K562 (cell line): ENCODE measurements at regions not wholly inside any gene's neighbourhood (a gene's known extent, or its start where the extent isn't known, plus 50 kb on each side); places are given as distances from the start of the nearest gene placed in this dataset.

Source experiments
- ATAC-seq: fragments of 200-7000 bp; cut with Tn5 transposase; 3 replicates; pipeline ENCODE4 v1.9.1; 2020; ENCODE audit warnings: moderate library complexity
- BruUV-seq: library from RNA; stranded (reverse); fragments of 400-500 nt; replicated peaks from 2 replicates; lab custom pipeline; 2021; lab: Mats Ljungman, UMichigan
- CTCF ChIA-PET: fragments of 300-600 bp; formaldehyde crosslinking; extraction: SDS; loops from one replicate; lab custom pipeline; 2021; ENCODE audit warnings: low intra/inter-chr PET ratio; lab: Yijun Ruan, JAX
- POLR2A ChIA-PET: fragments of 300-600, 350-650 bp; sonication (Branson Sonifier 250); formaldehyde crosslinking; extraction: SDS; loops from one replicate; lab custom pipeline; 2021; ENCODE audit warnings: antibody characterized with exemption, inconsistent platforms; lab: Yijun Ruan, JAX
- DNase-seq, 4 experiments: peaks; one replicate each; pipeline versions ENCODE4 v3.0.0 to v3.0.0-alpha.2; 2011 to 2018; ENCODE audit warnings: low spot score in 3 of 4, mixed read lengths in 3 of 4; ENCODE audit errors: extremely low read depth in 1 of 4
- FAIRE-seq: peaks from 2 replicates; lab custom pipeline; 2011; peaks lifted over from hg19 to GRCh38; lab: Jason Lieb, UNC
- H2AFZ ChIP-seq: 2 replicates; pipeline ENCODE4 v1.6.0; 2011; ENCODE audit warnings: low read depth, low read length, control low read depth, inconsistent platforms
- H3K27ac ChIP-seq: fragments of 200-600 bp; 3 replicates; pipeline ENCODE4 v1.8.0; 2011; ENCODE audit warnings: low read depth, mild to moderate bottlenecking, control low read depth, inconsistent platforms, low read length, moderate library complexity, mixed read lengths; ENCODE audit errors: extremely low read depth
- H3K27me3 ChIP-seq, 2 experiments: fragments of 300-600 bp in 1 of 2; 2 replicates in 1 of 2; 3 replicates in 1 of 2; pipeline versions ENCODE4 v1.6.0 to v1.8.0; 2011; ENCODE audit warnings: inconsistent platforms in 2 of 2, low read length in 2 of 2, mild to moderate bottlenecking in 1 of 2, mixed read lengths in 1 of 2, moderate library complexity in 1 of 2; ENCODE audit not compliant: control insufficient read depth in 2 of 2, insufficient read depth in 2 of 2
- H3K36me3 ChIP-seq: fragments of 300-600 bp; 3 replicates; pipeline ENCODE4 v1.8.0; 2011; ENCODE audit warnings: mild to moderate bottlenecking, low read length, inconsistent platforms; ENCODE audit not compliant: control insufficient read depth, insufficient read depth
- H3K4me1 ChIP-seq, 2 experiments: fragments of 200-600 bp in 1 of 2; replicated peaks in 1 of 2; 2 replicates in 1 of 2; 3 replicates in 1 of 2; pipeline versions ENCODE4 v1.5.1 to v1.8.0; 2011; ENCODE audit warnings: inconsistent platforms in 2 of 2, low read length in 2 of 2, mild to moderate bottlenecking in 1 of 2, mixed read lengths in 1 of 2, moderate library complexity in 1 of 2; ENCODE audit not compliant: control insufficient read depth in 2 of 2, insufficient read depth in 2 of 2
- H3K4me2 ChIP-seq: 2 replicates; pipeline ENCODE4 v1.6.1; 2011; ENCODE audit warnings: low read length, control low read depth, inconsistent platforms, mixed read lengths; ENCODE audit not compliant: insufficient read depth
- H3K4me3 ChIP-seq: fragments of 200-600 bp; sonication (generic), shearing (Covaris generic); 2 replicates; pipeline ENCODE4 v1.5.1; 2016; ENCODE audit warnings: control low read depth, inconsistent platforms
- H3K79me2 ChIP-seq: fragments of 200-600 bp; 3 replicates; pipeline ENCODE4 v1.8.0; 2011; ENCODE audit warnings: low read length, inconsistent platforms; ENCODE audit not compliant: control insufficient read depth, insufficient read depth
- H3K9ac ChIP-seq, 2 experiments: 2 replicates each; pipeline versions ENCODE4 v1.6.0 to v1.6.1; 2011; ENCODE audit warnings: low read depth in 2 of 2, low read length in 2 of 2, control low read depth in 1 of 2, inconsistent platforms in 1 of 2, mild to moderate bottlenecking in 1 of 2, mixed read lengths in 1 of 2; ENCODE audit not compliant: insufficient read depth in 1 of 2
- H3K9me1 ChIP-seq: one replicate; pipeline ENCODE4 v1.6.0; 2011; ENCODE audit warnings: inconsistent platforms, mild to moderate bottlenecking, low read length, moderate library complexity; ENCODE audit not compliant: control insufficient read depth, insufficient read depth
- H3K9me3 ChIP-seq: replicated peaks from 2 replicates; pipeline ENCODE4 v1.5.1; 2011; ENCODE audit warnings: low read depth, low read length, inconsistent platforms; ENCODE audit not compliant: control insufficient read depth, insufficient read depth
- H4K20me1 ChIP-seq: replicated peaks from 2 replicates; pipeline ENCODE4 v1.6.1; 2011; ENCODE audit warnings: low read length, inconsistent platforms, mixed read lengths; ENCODE audit not compliant: control insufficient read depth, insufficient read depth
- CCAR2 ChIP-seq: fragments of 200-400 bp; formaldehyde crosslinking; IDR thresholded peaks from 2 replicates; pipeline ENCODE4 v1.6.1; 2017; ENCODE audit warnings: mild to moderate bottlenecking, low read depth, low read length
- ILF3 ChIP-seq: fragments of 450-650 bp; IDR thresholded peaks from 2 replicates; pipeline ENCODE4 v1.6.1; 2018; ENCODE audit warnings: antibody characterized with exemption, mild to moderate bottlenecking, moderate library complexity, borderline replicate concordance
- KLF16 ChIP-seq: IDR thresholded peaks from 2 replicates; pipeline ENCODE4 v1.6.1; 2016; ENCODE audit warnings: antibody characterized with exemption
- NFATC3 ChIP-seq: fragments of 450-650 bp; IDR thresholded peaks from 2 replicates; pipeline ENCODE4 v1.6.1; 2017; ENCODE audit warnings: mild to moderate bottlenecking
- NFE2L1 ChIP-seq: fragments of 450-650 bp; IDR thresholded peaks from 2 replicates; pipeline ENCODE4 v1.6.1; 2016; ENCODE audit warnings: missing genetic modification characterization, low read depth, mild to moderate bottlenecking, missing compliant biosample characterization, moderate library complexity, borderline replicate concordance
- PHTF2 ChIP-seq: fragments of 250-450 bp; sonication (Bioruptor Pico); IDR thresholded peaks from 2 replicates; pipeline ENCODE4 v1.5.0; 2021; ENCODE audit warnings: mild to moderate bottlenecking
- PYGO2 ChIP-seq: fragments of 450-650 bp; IDR thresholded peaks from 2 replicates; pipeline ENCODE4 v1.6.1; 2016; ENCODE audit warnings: mild to moderate bottlenecking, missing genetic modification characterization, moderate library complexity, missing compliant biosample characterization
- ZNF551 ChIP-seq: fragments of 250-450 bp; sonication (Bioruptor Pico); IDR thresholded peaks from 2 replicates; pipeline ENCODE4 v1.5.0; 2021; ENCODE audit warnings: mild to moderate bottlenecking, moderate library complexity
- ZNF644 ChIP-seq: fragments of 200-800 bp; sonication (Bioruptor generic); IDR thresholded peaks from 2 replicates; pipeline ENCODE4 v1.6.1; 2016; ENCODE audit warnings: low read depth, missing genetic modification characterization, missing compliant biosample characterization
- WGBS: fragments of 100-300 bp; shearing (Covaris generic); methylation state at CpG from one replicate; pipeline ENCODE4 v1.1.6; 2016; ENCODE audit warnings: low coverage, mixed read lengths; ENCODE audit not compliant: insufficient coverage; ENCODE audit errors: missing lambda C conversion rate; 5-methylcytosine and 5-hydroxymethylcytosine counted together
- in situ Hi-C: fragments of 300-500 bp; cut with MboI; formaldehyde crosslinking; loops from 4 replicates; pipeline ENCODE4 v1.15.0; 2018; ENCODE audit warnings: inconsistent platforms, mixed read lengths
- intact Hi-C: fragments of 100-400 bp; cut with micrococcal nuclease; formaldehyde crosslinking; loops from 2 replicates; pipeline ENCODE4 v1.14.2; 2022
- TF ChIP-seq, protein P1 (sequence below): fragments of 450-650 bp; IDR thresholded peaks from 2 replicates; pipeline ENCODE4 v1.6.1; 2016; ENCODE audit warnings: low read depth
- TF ChIP-seq, protein P2 (sequence below): fragments of 450-650 bp; formaldehyde crosslinking; IDR thresholded peaks from 2 replicates; pipeline ENCODE4 v1.4.0; 2020; ENCODE audit warnings: mild to moderate bottlenecking, moderate library complexity

DNA sequence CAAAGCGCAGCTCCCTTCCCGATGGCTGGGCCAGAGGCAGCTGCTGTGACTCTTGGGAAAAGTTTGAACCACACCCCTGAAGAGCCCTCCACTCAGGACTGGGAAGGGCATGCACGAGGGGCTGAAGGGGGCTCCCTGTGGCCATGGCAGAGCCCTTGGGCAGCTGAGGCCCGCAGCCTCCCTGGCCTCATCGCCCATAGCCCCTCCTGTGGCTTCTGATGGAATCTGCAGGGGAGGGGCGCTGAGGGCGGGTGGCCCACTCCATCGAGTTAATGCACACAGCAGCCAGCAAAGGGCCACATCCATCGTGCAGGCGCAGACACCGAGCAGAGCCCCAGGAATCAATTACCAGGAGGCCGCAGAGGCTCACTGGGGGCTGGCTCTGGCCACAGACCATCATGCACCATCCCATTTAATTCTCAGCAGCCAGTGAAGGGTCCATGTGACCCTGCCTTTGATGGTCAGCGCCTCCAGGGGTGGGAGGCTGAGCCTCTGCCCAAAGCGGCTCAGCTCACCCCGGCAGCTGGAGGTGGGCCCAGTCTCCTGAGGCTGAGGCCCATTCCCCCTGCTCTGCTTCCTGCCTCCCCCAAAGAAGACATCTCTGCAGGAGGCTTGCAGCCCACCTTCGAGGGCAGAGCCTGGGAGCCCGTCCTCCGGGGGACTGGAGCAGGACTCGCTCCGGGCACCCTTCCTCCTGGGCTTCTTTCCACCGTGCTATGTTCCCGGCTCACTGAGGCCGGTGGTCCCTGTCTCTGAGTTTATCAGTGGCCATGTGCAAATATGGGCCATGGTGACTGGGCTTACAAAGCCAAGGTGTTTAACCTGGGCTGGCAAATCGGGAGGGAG lies 1410.2 kb downstream of the BRD1 start:
- 2% methylated on average over 8 of the region's 24 CpGs for WGBS
- in situ Hi-C loops, result no loop called here
- H3K4me3 ChIP-seq, result no peak overlapping the region
- no peak overlapping the region for H3K4me2 ChIP-seq
- H3K9me3 ChIP-seq, result no peaks in the 10 kb centered on the region
- H4K20me1 ChIP-seq, result no peaks in the 10 kb centered on the region
- H2AFZ ChIP-seq, result no peak overlapping the region
- BruUV-seq, result no TSS peak
- H3K4me1 ChIP-seq, result no peaks in the 10 kb centered on the region
- H3K9me1 ChIP-seq, result no peaks in the 10 kb centered on the region
- ATAC-seq (no peak), FAIRE-seq (no peak), DNase-seq (no peak)
- no peaks in the 10 kb centered on the region for H3K36me3 ChIP-seq
- H3K9ac ChIP-seq, result no peak overlapping the region; a peak in 1 of 4 replicates
- ChIA-PET POLR2A (no interaction called here), CTCF (no interaction called here)
- H3K79me2 ChIP-seq, result no peaks in the 10 kb centered on the region
- no peak overlapping the region for H3K27ac ChIP-seq
- intact Hi-C loops, result no loop called here
- no peaks in the 10 kb centered on the region; a peak in 1 of 5 replicates for H3K27me3 ChIP-seq
- TF ChIP-seq ZNF551 (CRISPR knock-in tag), result no peak
- no peak for TF ChIP-seq NFATC3
- no peak for TF ChIP-seq KLF16
- TF ChIP-seq, protein P1, sequence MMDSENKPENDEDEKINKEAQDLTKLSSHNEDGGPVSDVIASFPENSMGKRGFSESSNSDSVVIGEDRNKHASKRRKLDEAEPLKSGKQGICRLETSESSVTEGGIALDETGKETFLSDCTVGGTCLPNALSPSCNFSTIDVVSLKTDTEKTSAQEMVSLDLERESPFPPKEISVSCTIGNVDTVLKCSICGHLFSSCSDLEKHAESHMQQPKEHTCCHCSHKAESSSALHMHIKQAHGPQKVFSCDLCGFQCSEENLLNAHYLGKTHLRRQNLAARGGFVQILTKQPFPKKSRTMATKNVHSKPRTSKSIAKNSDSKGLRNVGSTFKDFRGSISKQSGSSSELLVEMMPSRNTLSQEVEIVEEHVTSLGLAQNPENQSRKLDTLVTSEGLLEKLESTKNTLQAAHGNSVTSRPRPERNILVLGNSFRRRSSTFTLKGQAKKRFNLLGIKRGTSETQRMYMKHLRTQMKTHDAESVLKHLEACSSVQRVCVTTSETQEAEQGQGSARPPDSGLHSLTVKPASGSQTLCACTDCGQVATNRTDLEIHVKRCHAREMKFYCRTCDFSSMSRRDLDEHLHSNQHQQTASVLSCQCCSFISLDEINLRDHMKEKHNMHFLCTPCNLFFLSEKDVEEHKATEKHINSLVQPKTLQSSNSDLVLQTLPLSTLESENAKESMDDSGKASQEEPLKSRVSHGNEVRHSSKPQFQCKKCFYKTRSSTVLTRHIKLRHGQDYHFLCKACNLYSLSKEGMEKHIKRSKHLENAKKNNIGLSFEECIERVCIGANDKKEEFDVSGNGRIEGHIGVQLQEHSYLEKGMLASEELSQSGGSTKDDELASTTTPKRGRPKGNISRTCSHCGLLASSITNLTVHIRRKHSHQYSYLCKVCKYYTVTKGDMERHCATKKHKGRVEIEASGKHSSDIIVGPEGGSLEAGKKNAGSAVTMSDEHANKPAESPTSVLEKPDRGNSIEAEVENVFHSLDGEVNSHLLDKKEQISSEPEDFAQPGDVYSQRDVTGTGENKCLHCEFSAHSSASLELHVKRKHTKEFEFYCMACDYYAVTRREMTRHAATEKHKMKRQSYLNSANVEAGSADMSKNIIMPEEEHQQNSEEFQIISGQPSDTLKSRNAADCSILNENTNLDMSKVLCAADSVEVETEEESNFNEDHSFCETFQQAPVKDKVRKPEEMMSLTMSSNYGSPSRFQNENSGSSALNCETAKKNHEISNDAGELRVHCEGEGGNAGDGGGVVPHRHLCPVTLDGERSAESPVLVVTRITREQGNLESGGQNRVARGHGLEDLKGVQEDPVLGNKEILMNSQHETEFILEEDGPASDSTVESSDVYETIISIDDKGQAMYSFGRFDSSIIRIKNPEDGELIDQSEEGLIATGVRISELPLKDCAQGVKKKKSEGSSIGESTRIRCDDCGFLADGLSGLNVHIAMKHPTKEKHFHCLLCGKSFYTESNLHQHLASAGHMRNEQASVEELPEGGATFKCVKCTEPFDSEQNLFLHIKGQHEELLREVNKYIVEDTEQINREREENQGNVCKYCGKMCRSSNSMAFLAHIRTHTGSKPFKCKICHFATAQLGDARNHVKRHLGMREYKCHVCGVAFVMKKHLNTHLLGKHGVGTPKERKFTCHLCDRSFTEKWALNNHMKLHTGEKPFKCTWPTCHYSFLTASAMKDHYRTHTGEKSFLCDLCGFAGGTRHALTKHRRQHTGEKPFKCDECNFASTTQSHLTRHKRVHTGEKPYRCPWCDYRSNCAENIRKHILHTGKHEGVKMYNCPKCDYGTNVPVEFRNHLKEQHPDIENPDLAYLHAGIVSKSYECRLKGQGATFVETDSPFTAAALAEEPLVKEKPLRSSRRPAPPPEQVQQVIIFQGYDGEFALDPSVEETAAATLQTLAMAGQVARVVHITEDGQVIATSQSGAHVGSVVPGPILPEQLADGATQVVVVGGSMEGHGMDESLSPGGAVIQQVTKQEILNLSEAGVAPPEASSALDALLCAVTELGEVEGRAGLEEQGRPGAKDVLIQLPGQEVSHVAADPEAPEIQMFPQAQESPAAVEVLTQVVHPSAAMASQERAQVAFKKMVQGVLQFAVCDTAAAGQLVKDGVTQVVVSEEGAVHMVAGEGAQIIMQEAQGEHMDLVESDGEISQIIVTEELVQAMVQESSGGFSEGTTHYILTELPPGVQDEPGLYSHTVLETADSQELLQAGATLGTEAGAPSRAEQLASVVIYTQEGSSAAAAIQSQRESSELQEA, result no peak
- no peak for TF ChIP-seq PHTF2 (CRISPR knock-in tag)
- no peak for TF ChIP-seq NFE2L1
- TF ChIP-seq CCAR2, result no peak
- TF ChIP-seq, protein P2, sequence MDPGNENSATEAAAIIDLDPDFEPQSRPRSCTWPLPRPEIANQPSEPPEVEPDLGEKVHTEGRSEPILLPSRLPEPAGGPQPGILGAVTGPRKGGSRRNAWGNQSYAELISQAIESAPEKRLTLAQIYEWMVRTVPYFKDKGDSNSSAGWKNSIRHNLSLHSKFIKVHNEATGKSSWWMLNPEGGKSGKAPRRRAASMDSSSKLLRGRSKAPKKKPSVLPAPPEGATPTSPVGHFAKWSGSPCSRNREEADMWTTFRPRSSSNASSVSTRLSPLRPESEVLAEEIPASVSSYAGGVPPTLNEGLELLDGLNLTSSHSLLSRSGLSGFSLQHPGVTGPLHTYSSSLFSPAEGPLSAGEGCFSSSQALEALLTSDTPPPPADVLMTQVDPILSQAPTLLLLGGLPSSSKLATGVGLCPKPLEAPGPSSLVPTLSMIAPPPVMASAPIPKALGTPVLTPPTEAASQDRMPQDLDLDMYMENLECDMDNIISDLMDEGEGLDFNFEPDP (CRISPR knock-in tag), result no peak
- no peak for TF ChIP-seq PYGO2 (tag)
- TF ChIP-seq ILF3, result no peak
- no peak for TF ChIP-seq ZNF644 (tag)
